ENCODE measurements at regions not wholly inside any gene's neighbourhood (a gene's known extent, or its start where the extent isn't known, plus 50 kb on each side); places are given as distances from the start of the nearest gene placed in this dataset.

DNA sequence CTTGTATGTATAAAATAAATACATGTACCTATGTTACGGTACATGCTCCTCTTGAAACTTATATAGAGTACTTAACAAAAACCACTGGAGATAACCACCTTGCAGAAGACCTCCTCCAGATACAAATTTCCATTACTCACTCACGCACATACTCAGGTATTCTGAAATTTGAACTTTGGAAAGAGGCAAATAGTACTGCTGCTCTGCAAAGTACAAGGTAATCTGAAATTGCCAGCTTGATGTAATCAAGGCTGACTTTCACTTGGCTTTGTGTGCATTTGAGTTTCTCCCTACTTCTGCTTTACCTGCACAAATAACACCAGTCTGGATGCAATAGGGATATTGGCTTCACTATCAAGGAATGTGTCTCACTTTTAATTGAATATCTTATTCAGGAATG lies 123.6 kb downstream of the FOXA2 start:
- DNase-seq: no peak
- Histone ChIP-seq H3K27me3 (peaks cover 0 to 8% of the 10 kb centered on the region in 2 donors), H3K4me1 (no peaks in the 10 kb centered on the region), H3K27ac (no peak overlapping the region), H3K4me3 (no peak overlapping the region), H3K36me3 (no peaks in the 10 kb centered on the region), H3K9me3 (no peaks in the 10 kb centered on the region)
- TF ChIP-seq, protein P1, sequence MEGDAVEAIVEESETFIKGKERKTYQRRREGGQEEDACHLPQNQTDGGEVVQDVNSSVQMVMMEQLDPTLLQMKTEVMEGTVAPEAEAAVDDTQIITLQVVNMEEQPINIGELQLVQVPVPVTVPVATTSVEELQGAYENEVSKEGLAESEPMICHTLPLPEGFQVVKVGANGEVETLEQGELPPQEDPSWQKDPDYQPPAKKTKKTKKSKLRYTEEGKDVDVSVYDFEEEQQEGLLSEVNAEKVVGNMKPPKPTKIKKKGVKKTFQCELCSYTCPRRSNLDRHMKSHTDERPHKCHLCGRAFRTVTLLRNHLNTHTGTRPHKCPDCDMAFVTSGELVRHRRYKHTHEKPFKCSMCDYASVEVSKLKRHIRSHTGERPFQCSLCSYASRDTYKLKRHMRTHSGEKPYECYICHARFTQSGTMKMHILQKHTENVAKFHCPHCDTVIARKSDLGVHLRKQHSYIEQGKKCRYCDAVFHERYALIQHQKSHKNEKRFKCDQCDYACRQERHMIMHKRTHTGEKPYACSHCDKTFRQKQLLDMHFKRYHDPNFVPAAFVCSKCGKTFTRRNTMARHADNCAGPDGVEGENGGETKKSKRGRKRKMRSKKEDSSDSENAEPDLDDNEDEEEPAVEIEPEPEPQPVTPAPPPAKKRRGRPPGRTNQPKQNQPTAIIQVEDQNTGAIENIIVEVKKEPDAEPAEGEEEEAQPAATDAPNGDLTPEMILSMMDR (IDR thresholded peaks at IDR 0.05): no peak
- ATAC-seq: no peak
- intact Hi-C loops (cut with DNase I): no loop called here

DNA sequence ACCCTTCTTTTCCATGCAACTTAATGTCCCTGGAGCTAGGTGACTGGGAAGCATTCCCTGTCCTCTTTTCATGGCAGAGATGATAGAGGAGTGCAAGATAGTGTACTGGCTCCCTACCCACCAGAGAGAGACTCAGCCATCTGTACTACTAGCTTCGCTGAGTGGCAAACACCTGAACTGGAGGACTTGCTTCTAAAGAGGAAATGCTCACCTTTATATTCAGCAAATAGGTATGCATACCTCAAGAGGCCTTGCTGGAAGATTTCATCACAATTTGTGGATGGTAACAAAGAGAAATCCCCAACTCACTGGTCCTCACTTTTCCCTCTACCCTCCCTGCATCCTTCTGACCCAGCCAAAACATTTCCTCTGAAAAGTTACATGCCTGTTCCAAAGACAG lies 124.1 kb downstream of the FOXA2 start:
- Histone ChIP-seq H3K4me3 (no peak overlapping the region), H3K27ac (no peak overlapping the region), H3K9me3 (no peaks in the 10 kb centered on the region), H3K27me3 (peaks cover 0 to 8% of the 10 kb centered on the region in 2 donors), H3K36me3 (no peaks in the 10 kb centered on the region), H3K4me1 (no peaks in the 10 kb centered on the region)
- peak in 1 of 4 donors; percentile 31 for DNase-seq
- intact Hi-C loops (cut with DNase I): no loop called here
- TF ChIP-seq, protein P1 (IDR thresholded peaks at IDR 0.05): no peak
- ATAC-seq: peak; percentile 80

GRCh38 chr20:22459754-22460153 lies 124.6 kb downstream of the FOXA2 start:
- DNase-seq: no peak
- intact Hi-C loops (cut with DNase I): no loop called here

GRCh38 chr20:22456109-22456508 lies 128.3 kb downstream of the FOXA2 start:
- TF ChIP-seq, protein P1 (IDR thresholded peaks at IDR 0.05): no peak
- ATAC-seq (no peak), DNase-seq (no peak)
- Histone ChIP-seq H3K9me3 (no peaks in the 10 kb centered on the region), H3K36me3 (no peaks in the 10 kb centered on the region), H3K4me1 (peaks cover 0 to 4% of the 10 kb centered on the region in 2 donors), H3K27me3 (peaks cover 0 to 8% of the 10 kb centered on the region in 2 donors), H3K27ac (no peak overlapping the region), H3K4me3 (no peak overlapping the region)
- intact Hi-C loops (cut with DNase I): no loop called here

More at GRCh38 chr20:22459754-22460153, 124.6 kb downstream of the FOXA2 start:
- peaks cover 0 to 8% of the 10 kb centered on the region in 2 donors for H3K27me3 ChIP-seq
- no peaks in the 10 kb centered on the region for H3K9me3 ChIP-seq
- no peaks in the 10 kb centered on the region for H3K36me3 ChIP-seq
- TF ChIP-seq, protein P1 (IDR thresholded peaks at IDR 0.05): no peak
- no peak overlapping the region for H3K4me3 ChIP-seq
- no peak overlapping the region for H3K27ac ChIP-seq
- ATAC-seq: no peak
- H3K4me1 ChIP-seq: peaks cover 0 to 4% of the 10 kb centered on the region in 2 donors

GRCh38 chr20:22455259-22455658 lies 129.1 kb downstream of the FOXA2 start:
- intact Hi-C loops (cut with DNase I): no loop called here
- Histone ChIP-seq H3K4me1 (peaks cover 0 to 4% of the 10 kb centered on the region in 2 donors), H3K4me3 (no peak overlapping the region), H3K9me3 (no peaks in the 10 kb centered on the region), H3K36me3 (no peaks in the 10 kb centered on the region), H3K27me3 (peaks cover 0 to 6% of the 10 kb centered on the region in 2 donors), H3K27ac (no peak overlapping the region)
- TF ChIP-seq, protein P1 (IDR thresholded peaks at IDR 0.05): no peak
- DNase-seq (peak in 1 of 4 donors; percentile 47), ATAC-seq (peak; percentile 76)

Measured in left lung (tissue), 4 donors.